Liver (tissue), 9 donors: ENCODE measurements at regions not wholly inside any gene's neighbourhood (a gene's known extent, or its start where the extent isn't known, plus 50 kb on each side); places are given as distances from the start of the nearest gene placed in this dataset. TPM values are rescaled to one million over a fixed set of nuclear protein-coding genes. Genes with fewer than 3 reads are reported as not detected.

Experiments
- DNase-seq: peaks from one replicate; pipeline ENCODE4 v3.0.0-alpha.2; 2017; ENCODE audit warnings: low spot score
- H3K27ac ChIP-seq, 2 donors: one replicate each; pipeline ENCODE4 v1.7.0; 2013; ENCODE audit warnings: inconsistent platforms in 2 of 2, low read length in 2 of 2, control low read depth in 1 of 2, low read depth in 1 of 2, mild to moderate bottlenecking in 1 of 2
- H3K27me3 ChIP-seq, 4 donors: one replicate each; pipeline versions ENCODE4 v1.6.1 to v1.7.0; 2013; ENCODE audit warnings: low read length in 3 of 4, inconsistent platforms in 1 of 4, mild to moderate bottlenecking in 1 of 4, moderate library complexity in 1 of 4; ENCODE audit not compliant: control insufficient read depth in 4 of 4, insufficient read depth in 4 of 4
- H3K36me3 ChIP-seq, 4 donors: one replicate each; pipeline versions ENCODE4 v1.6.1 to v1.7.0; 2013; ENCODE audit warnings: low read length in 3 of 4, mild to moderate bottlenecking in 3 of 4, low read depth in 1 of 4, moderate library complexity in 1 of 4; ENCODE audit not compliant: control insufficient read depth in 4 of 4, insufficient read depth in 3 of 4
- H3K4me1 ChIP-seq, 4 donors: one replicate each; pipeline versions ENCODE4 v1.6.1 to v1.7.0; 2013; ENCODE audit warnings: low read length in 3 of 4, mild to moderate bottlenecking in 3 of 4, moderate library complexity in 1 of 4; ENCODE audit not compliant: control insufficient read depth in 4 of 4, insufficient read depth in 4 of 4
- H3K4me3 ChIP-seq, 3 donors: one replicate each; pipeline versions ENCODE4 v1.6.1 to v1.7.0; 2013; ENCODE audit warnings: low read length in 3 of 3, control low read depth in 1 of 3, low read depth in 1 of 3, mild to moderate bottlenecking in 1 of 3
- H3K9ac ChIP-seq, 2 donors: one replicate each; pipeline ENCODE4 v1.7.0; 2013; ENCODE audit warnings: low read length in 2 of 2, mild to moderate bottlenecking in 2 of 2, moderate library complexity in 2 of 2, control low read depth in 1 of 2, low read depth in 1 of 2
- H3K9me3 ChIP-seq, 4 donors: one replicate each; pipeline versions ENCODE4 v1.6.1 to v1.7.0; 2013; ENCODE audit warnings: low read length in 3 of 4; ENCODE audit not compliant: control insufficient read depth in 4 of 4
- CTCF ChIP-seq: fragments of 150-350 bp; IDR thresholded peaks from 2 replicates; pipeline ENCODE4 v1.5.1; 2017; ENCODE audit warnings: improper control_type of control experiment, low read depth, low read length; ENCODE audit not compliant: missing input control
- FOXA1 ChIP-seq: IDR thresholded peaks from 2 replicates; pipeline ENCODE4 v1.6.1; 2016; ENCODE audit warnings: antibody characterized with exemption
- RXRA ChIP-seq, 2 donors: IDR thresholded peaks; 2 replicates each; pipeline ENCODE4 v1.6.1; 2017 to 2018; ENCODE audit warnings: antibody characterized with exemption in 2 of 2, mild to moderate bottlenecking in 1 of 2
- WGBS: extraction: QIAGEN DNeasy Blood & Tissue Kit; methylation state at CpG from one replicate; pipeline ENCODE4 v1.1.7; 2013; 5-methylcytosine and 5-hydroxymethylcytosine counted together
- small RNA-seq: library from RNA; depleted of rRNA; stranded (forward); fragments of <200 nt; gene quantifications from one replicate; pipeline ENCODE3, GENCODE V24; 2014
- donor health status: healthy.
- donor health status: healthy.
- donor health status: healthy.
- donor health status: healthy.
- donor health status: healthy.

- TF ChIP-seq RXRA (IDR thresholded peaks at IDR 0.05): no peak
- no peak for TF ChIP-seq FOXA1
- no peak for TF ChIP-seq CTCF
Observed at GRCh38 chr5:114311968-114312367, 49.9 kb upstream of the KCNN2 start.

More at GRCh38 chr5:114311968-114312367, 49.9 kb upstream of the KCNN2 start:
- no peak for DNase-seq
- Histone ChIP-seq H3K27ac (no peak overlapping the region), H3K9ac (no peak overlapping the region), H3K36me3 (no peaks in the 10 kb centered on the region), H3K27me3 (no peaks in the 10 kb centered on the region), H3K9me3 (no peaks in the 10 kb centered on the region), H3K4me3 (no peak overlapping the region), H3K4me1 (no peaks in the 10 kb centered on the region)
- 65% methylated on average over 1 of the region's 1 CpG for whole genome bisulfite sequencing

Small RNA genes in the stretch of these regions (small RNA-seq; reads per million reads assigned to genes)
- not detected for gene RN7SKP89
